ENCODE measurements at regions not wholly inside any gene's neighbourhood (a gene's known extent, or its start where the extent isn't known, plus 50 kb on each side); places are given as distances from the start of the nearest gene placed in this dataset.

GRCh38 chr4:108327642-108328382 lies 159.1 kb upstream of the LEF1 start:
- TF ChIP-seq CTCF (IDR thresholded peaks at IDR 0.05; ENCODE audit: poor library complexity) (no peak), EZH2 (IDR thresholded peaks at IDR 0.05; ENCODE audit: borderline replicate concordance) (no peak)
